ENCODE measurements at regions not wholly inside any gene's neighbourhood (a gene's known extent, or its start where the extent isn't known, plus 50 kb on each side); places are given as distances from the start of the nearest gene placed in this dataset.

DNA sequence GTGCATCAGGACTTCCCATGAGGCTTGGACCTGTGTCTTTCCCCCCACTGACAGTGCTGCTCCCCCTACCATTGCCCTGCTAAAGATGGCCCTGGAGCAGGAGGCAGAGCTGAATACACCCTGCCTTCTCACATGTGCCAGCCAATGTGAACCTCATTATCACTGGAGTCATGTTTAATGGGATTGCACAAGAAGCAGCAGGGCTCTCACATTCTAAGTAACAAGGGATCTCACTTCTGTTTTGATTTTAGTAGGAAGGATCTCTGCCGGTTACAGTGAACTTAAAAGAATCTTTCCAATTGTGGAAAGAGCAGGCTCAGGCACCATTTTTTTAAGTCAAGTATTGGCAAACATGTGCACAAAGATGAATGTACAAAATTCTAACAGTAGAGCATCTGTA is 322.1 kb upstream of the MEX3C start:
- TF ChIP-seq, protein P1, sequence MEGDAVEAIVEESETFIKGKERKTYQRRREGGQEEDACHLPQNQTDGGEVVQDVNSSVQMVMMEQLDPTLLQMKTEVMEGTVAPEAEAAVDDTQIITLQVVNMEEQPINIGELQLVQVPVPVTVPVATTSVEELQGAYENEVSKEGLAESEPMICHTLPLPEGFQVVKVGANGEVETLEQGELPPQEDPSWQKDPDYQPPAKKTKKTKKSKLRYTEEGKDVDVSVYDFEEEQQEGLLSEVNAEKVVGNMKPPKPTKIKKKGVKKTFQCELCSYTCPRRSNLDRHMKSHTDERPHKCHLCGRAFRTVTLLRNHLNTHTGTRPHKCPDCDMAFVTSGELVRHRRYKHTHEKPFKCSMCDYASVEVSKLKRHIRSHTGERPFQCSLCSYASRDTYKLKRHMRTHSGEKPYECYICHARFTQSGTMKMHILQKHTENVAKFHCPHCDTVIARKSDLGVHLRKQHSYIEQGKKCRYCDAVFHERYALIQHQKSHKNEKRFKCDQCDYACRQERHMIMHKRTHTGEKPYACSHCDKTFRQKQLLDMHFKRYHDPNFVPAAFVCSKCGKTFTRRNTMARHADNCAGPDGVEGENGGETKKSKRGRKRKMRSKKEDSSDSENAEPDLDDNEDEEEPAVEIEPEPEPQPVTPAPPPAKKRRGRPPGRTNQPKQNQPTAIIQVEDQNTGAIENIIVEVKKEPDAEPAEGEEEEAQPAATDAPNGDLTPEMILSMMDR (IDR thresholded peaks at IDR 0.05) = no peak
- TF ChIP-seq MYC (IDR thresholded peaks at IDR 0.05; ENCODE audit: borderline replicate concordance, low read length) (no peak), POLR2A (IDR thresholded peaks at IDR 0.05; ENCODE audit: low read length) (no peak), RAD21 (conservative IDR thresholded peaks at IDR 0.05 in 1 of 2, IDR thresholded peaks at IDR 0.05 in 1 of 2) (no peak)
- TF ChIP-seq, protein P2, sequence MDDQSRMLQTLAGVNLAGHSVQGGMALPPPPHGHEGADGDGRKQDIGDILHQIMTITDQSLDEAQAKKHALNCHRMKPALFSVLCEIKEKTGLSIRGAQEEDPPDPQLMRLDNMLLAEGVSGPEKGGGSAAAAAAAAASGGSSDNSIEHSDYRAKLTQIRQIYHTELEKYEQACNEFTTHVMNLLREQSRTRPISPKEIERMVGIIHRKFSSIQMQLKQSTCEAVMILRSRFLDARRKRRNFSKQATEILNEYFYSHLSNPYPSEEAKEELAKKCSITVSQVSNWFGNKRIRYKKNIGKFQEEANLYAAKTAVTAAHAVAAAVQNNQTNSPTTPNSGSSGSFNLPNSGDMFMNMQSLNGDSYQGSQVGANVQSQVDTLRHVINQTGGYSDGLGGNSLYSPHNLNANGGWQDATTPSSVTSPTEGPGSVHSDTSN (IDR thresholded peaks at IDR 0.05) = no peak

Data from A549 (cell line).